ENCODE measurements at regions not wholly inside any gene's neighbourhood (a gene's known extent, or its start where the extent isn't known, plus 50 kb on each side); places are given as distances from the start of the nearest gene placed in this dataset.

DNA sequence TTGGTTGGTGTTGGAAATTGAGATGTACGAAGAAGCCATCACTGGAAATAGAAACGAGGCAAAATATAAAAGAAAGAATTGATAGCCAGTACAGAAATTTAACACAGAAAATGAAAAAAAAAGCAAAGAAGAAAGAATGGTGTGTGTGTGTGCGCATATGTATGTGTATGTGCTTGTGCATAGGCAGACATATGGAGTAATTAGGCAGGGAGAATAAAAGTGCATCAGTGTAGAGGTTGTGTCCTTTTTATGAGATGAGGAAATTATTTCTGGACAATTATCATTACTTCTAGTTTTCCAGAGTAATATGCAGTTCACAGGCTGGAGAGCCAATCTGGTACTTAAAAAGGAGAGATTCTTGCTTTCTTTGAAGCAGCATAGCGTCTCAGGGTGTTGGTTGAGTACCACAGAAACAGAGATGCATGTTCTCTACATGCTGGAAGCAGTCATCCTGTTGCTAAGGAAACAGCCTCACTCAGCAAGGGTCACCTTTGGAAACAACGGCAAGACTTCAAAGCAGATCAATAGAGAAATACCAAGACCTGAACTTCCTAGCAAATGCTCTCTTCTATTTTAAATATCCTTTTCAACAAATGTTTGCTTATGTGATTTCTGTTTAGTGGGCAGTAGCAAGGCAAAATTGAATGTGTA, 172.7 kb downstream of the TAF11L14 start:
- no peak for DNase-seq (ENCODE audit: low read depth, low spot score)
- TF ChIP-seq, protein P1, sequence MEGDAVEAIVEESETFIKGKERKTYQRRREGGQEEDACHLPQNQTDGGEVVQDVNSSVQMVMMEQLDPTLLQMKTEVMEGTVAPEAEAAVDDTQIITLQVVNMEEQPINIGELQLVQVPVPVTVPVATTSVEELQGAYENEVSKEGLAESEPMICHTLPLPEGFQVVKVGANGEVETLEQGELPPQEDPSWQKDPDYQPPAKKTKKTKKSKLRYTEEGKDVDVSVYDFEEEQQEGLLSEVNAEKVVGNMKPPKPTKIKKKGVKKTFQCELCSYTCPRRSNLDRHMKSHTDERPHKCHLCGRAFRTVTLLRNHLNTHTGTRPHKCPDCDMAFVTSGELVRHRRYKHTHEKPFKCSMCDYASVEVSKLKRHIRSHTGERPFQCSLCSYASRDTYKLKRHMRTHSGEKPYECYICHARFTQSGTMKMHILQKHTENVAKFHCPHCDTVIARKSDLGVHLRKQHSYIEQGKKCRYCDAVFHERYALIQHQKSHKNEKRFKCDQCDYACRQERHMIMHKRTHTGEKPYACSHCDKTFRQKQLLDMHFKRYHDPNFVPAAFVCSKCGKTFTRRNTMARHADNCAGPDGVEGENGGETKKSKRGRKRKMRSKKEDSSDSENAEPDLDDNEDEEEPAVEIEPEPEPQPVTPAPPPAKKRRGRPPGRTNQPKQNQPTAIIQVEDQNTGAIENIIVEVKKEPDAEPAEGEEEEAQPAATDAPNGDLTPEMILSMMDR (IDR thresholded peaks at IDR 0.05; ENCODE audit: low read depth, low read length), result no peak
- in situ Hi-C loops (cut with HindIII; ENCODE audit: low sequenced_read_pairs), result no loop called here
- no peak overlapping the region for H3K4me3 ChIP-seq (ENCODE audit: low read depth, low read length)

DNA sequence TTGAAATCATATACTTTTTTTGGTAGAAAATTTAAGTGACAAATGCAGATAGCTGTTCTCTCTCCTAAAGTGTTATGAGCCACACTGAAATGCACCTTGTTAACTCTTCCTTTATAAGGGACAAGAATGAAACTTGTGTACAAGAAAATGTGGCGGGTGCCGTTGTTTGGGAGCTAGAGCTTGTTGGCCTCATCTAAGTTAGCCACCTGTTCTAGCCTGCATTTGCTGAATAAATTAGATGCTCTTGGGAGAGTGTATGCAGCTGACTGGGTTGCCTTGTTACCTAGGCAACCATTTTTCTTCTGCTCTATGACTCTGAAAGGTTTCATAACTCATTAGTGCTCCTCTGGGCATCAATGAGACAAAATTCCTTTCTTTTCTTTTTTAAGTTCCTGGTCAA, 174.3 kb downstream of the TAF11L14 start:
- H3K4me3 ChIP-seq (ENCODE audit: low read depth, low read length), result no peak overlapping the region
- in situ Hi-C loops (cut with HindIII; ENCODE audit: low sequenced_read_pairs), result no loop called here
- TF ChIP-seq, protein P1 (IDR thresholded peaks at IDR 0.05; ENCODE audit: low read depth, low read length), result no peak
- no peak for DNase-seq (ENCODE audit: low read depth, low spot score)

DNA sequence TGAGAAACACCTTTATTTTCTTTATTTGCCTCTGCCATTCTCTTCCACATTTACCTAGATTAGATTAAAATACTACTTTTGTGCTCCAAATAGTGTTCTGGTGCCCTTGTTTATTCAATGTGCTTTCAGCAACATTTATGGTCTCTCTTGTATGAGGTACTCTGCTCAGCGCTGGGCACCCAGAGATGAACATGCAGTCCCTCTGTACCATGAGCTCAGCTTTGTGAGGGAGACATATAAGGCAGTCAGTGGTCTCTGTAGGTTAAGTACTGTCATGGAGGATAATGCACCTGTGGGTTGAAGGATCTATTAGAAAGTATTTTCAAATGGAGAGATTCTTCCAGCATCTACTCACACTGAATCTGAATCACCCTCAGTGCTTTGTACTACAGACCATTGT, 176.5 kb downstream of the TAF11L14 start:
- H3K4me3 ChIP-seq (ENCODE audit: low read depth, low read length), result no peak overlapping the region
- TF ChIP-seq, protein P1 (IDR thresholded peaks at IDR 0.05; ENCODE audit: low read depth, low read length), result no peak
- in situ Hi-C loops (cut with HindIII; ENCODE audit: low sequenced_read_pairs), result no loop called here
- no peak for DNase-seq (ENCODE audit: low read depth, low spot score)

DNA sequence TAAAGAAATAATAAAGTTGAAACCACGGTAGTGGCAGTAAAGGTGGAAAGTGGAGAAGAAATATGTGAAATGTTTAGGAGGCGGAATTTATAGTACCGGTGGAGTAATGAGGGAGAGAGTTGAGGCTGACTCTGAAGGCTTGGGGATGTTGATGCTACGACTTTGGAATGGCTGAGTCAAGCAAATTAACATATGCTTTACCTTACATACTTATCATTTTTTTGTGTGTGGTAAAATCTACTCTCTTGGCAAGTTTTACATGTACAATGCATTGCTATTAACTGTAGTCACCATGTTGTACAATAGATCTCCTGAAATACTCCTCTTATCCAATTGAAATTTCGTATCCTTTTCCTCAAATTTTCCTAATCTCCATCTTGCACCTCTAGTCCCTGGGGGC, 179.0 kb downstream of the TAF11L14 start:
- TF ChIP-seq, protein P1 (IDR thresholded peaks at IDR 0.05; ENCODE audit: low read depth, low read length), result no peak
- no peak overlapping the region for H3K4me3 ChIP-seq (ENCODE audit: low read depth, low read length)
- in situ Hi-C loops (cut with HindIII; ENCODE audit: low sequenced_read_pairs), result no loop called here
- DNase-seq (ENCODE audit: low read depth, low spot score), result no peak

DNA sequence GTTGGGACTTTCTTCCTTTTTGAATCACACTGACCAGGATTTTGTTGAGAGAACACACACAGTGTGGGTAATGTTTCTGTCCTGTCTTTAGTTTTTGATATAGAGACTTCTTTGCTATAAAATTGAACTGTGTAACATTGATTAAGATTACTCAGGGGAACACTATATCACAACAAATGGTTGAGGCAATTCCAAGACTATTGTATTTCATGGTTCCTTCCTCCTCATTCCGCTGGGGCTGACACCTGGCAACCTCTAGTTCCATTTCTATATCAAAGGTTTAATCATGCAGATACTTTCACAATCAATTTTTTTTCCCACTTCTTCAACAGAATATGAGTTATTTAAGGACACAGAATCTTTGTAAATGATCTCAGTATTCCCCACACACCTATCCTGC, 182.2 kb downstream of the TAF11L14 start:
- in situ Hi-C loops (cut with HindIII; ENCODE audit: low sequenced_read_pairs), result no loop called here
- no peak overlapping the region for H3K4me3 ChIP-seq (ENCODE audit: low read depth, low read length)
- TF ChIP-seq, protein P1 (IDR thresholded peaks at IDR 0.05; ENCODE audit: low read depth, low read length), result no peak
- no peak for DNase-seq (ENCODE audit: low read depth, low spot score)

DNA sequence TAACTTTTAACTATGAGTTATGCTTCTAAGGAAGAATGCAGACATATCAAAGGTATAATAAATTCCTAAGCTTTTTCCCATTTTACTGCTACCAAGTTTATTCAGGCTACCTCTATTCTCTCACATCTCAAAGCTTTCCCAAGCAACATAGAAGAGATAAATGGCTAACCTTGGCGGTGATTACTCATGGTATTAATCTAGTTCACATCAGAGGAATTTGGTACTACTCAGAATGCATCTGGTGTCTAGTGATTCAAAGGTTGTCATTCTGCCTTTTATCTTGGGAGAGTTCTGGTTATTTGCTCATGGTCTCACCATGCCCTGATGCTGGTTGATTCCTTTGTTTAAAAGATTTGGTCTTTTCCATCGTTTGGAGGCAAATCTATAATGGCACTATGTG, 182.7 kb downstream of the TAF11L14 start:
- no peak for DNase-seq (ENCODE audit: low read depth, low spot score)
- in situ Hi-C loops (cut with HindIII; ENCODE audit: low sequenced_read_pairs), result no loop called here
- no peak overlapping the region for H3K4me3 ChIP-seq (ENCODE audit: low read depth, low read length)
- TF ChIP-seq, protein P1 (IDR thresholded peaks at IDR 0.05; ENCODE audit: low read depth, low read length), result no peak

Measured in astrocyte of the spinal cord (primary cell).